Neuron (in vitro differentiated cells): ENCODE measurements at regions not wholly inside any gene's neighbourhood (a gene's known extent, or its start where the extent isn't known, plus 50 kb on each side); places are given as distances from the start of the nearest gene placed in this dataset.

Source experiments
- H2AFZ ChIP-seq: one replicate; pipeline ENCODE4 v1.6.1; 2013; ENCODE audit warnings: low read depth, mild to moderate bottlenecking, inconsistent platforms, low read length, moderate library complexity
- H3K27me3 ChIP-seq: one replicate; pipeline ENCODE4 v1.6.1; 2013; ENCODE audit warnings: low read length; ENCODE audit not compliant: insufficient read depth
- H3K36me3 ChIP-seq: one replicate; pipeline ENCODE4 v1.6.1; 2013; ENCODE audit warnings: low read length; ENCODE audit not compliant: insufficient read depth
- H3K4me1 ChIP-seq: one replicate; pipeline ENCODE4 v1.6.1; 2013; ENCODE audit warnings: low read length; ENCODE audit not compliant: insufficient read depth
- H3K4me3 ChIP-seq: 2 replicates; pipeline ENCODE4 v1.5.1; 2013; ENCODE audit warnings: mild to moderate bottlenecking, low read length, moderate library complexity
- H3K9me3 ChIP-seq: one replicate; pipeline ENCODE4 v1.6.1; 2013; ENCODE audit warnings: low read length

DNA sequence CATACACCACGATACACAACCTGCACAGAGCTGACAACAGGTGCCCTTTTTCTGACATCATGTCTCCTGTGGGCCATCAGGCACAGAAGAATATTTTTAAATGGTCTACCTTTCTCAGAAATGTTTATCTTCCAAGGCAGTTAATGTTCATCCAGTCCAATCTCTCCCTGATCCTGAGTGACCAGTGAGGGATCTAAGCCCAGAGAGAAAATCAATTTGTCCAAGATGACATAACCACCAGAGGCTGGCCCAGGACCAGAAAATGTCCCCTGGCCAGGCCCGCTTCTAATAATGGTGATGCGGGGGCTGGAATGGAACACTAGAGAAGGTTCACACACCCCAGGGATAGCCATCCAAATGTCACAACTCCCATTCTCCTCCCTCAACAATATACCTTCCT lies 357.9 kb upstream of the KIF2A start:
- H3K36me3 ChIP-seq, result no peaks in the 10 kb centered on the region
- no peaks in the 10 kb centered on the region for H3K9me3 ChIP-seq
- no peak overlapping the region for H2AFZ ChIP-seq
- H3K4me1 ChIP-seq, result no peaks in the 10 kb centered on the region
- H3K4me3 ChIP-seq, result no peak overlapping the region
- peaks cover 2% of the 10 kb centered on the region for H3K27me3 ChIP-seq

DNA sequence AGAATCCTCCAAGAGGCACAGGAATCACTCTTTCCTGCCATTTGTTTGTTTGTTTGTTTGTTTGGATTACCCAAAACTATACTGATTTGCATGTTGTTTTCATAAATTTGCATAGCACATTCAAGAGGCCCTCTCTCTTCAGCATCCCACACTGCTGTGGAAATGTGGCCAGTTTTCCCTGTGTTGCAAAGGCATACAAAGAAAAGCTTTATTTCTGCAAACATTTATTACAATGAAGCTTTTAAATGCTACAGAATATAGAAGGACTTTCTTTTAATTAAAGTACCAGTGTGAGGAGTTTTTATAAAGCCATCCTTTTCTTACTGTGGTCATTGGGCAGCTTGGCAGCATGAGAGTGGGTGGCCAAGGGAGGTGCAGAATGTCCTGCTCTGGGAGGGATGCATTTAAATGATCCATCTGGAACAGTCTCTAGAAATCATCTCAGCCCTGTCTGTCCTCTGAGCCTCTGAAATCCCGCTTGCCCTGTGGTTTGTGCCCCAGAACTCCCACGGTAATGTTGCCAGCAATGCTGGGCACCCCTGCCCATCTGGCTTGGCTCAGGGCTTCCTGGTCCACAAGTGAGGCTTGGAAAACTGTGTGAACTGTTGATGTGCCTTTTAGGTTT lies 356.8 kb upstream of the KIF2A start:
- Histone ChIP-seq H2AFZ (no peak overlapping the region), H3K9me3 (no peaks in the 10 kb centered on the region), H3K36me3 (no peaks in the 10 kb centered on the region)

DNA sequence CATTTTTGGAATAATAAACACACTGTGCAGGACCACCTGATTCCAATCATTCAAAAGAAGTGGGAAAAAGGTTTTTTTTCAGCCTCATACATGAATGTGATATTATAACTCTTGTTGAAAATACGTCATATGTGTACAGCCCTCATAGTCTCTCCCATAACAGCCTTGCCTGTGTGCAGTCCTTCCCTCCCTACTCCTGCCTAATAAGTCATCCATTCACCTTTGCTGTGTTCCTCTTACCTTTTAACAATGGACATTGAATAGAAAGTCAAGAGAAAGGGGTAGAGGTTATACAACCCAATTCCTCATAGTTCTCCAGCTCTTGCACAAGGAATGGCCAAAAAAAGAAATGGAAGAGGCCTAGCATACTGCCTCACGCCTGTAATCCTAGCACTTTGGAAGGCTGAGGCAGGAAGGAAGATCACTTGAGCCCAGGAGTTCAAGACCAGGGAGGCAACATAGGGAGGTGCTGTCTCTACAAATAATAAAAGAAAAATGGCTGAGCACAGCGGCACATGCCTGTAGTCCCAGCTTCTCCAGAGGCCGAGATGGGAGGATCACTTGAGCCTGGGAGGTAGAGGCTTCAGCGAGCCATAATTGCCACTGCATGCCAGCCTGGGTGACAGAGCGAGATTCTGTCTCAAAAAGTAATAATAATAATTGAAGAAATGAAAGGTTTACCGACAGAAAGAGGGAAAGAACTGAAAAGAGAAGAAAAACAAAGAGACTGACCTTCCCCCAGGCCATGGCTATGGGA lies 356.1 kb upstream of the KIF2A start:
- Histone ChIP-seq H2AFZ (no peak overlapping the region), H3K4me3 (no peak overlapping the region), H3K36me3 (no peaks in the 10 kb centered on the region), H3K4me1 (no peaks in the 10 kb centered on the region), H3K27me3 (peaks cover 2% of the 10 kb centered on the region), H3K9me3 (no peaks in the 10 kb centered on the region)

More for the DNA sequence above, 356.8 kb upstream of the KIF2A start:
- Histone ChIP-seq H3K27me3 (peaks cover 2% of the 10 kb centered on the region), H3K4me3 (no peak overlapping the region), H3K4me1 (no peaks in the 10 kb centered on the region)

DNA sequence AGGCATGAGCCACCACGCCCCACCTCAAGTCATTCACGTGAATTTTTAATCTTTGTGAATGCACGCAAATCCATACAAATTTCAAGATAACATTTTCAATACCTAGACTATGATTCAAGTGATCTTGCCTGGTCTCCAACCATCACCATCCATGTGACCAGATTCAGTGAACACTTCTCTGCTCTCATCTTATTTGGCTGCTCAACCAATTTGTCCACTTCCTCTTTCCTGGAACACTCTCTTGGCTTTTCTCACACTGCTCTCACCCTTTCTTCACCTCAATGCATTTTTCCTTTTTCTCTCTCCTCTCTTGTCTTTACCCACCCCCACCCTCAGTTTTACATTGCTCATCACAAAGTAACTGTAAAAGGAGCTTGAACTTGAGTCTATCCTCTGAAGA lies 354.7 kb upstream of the KIF2A start:
- Histone ChIP-seq H3K9me3 (no peaks in the 10 kb centered on the region), H3K4me3 (no peak overlapping the region), H3K4me1 (no peaks in the 10 kb centered on the region), H2AFZ (no peak overlapping the region), H3K36me3 (no peaks in the 10 kb centered on the region), H3K27me3 (peaks cover 2% of the 10 kb centered on the region)

DNA sequence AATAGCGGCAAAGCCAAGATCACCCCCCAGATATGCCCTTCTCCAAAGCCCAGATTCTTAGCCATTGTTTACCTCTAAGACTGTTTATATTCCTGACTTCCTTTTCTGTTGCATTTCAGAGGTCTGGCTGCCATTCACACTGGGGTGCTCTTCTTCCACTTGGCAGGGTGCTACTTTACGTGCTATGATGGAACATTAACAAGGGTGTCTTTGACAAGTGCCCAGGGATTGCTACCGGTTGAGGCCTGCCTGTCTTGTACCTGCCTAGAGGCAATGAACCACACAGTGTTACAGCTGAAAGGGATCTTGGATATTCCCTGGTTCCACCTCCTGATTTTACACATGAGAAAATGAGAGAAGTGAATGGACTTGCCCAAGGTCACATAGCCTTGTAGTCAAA lies 352.1 kb upstream of the KIF2A start:
- H3K36me3 ChIP-seq, result no peaks in the 10 kb centered on the region
- H3K27me3 ChIP-seq, result peaks cover 4% of the 10 kb centered on the region
- no peaks in the 10 kb centered on the region for H3K4me1 ChIP-seq
- no peaks in the 10 kb centered on the region for H3K9me3 ChIP-seq
- no peak overlapping the region for H2AFZ ChIP-seq
- H3K4me3 ChIP-seq, result no peak overlapping the region

DNA sequence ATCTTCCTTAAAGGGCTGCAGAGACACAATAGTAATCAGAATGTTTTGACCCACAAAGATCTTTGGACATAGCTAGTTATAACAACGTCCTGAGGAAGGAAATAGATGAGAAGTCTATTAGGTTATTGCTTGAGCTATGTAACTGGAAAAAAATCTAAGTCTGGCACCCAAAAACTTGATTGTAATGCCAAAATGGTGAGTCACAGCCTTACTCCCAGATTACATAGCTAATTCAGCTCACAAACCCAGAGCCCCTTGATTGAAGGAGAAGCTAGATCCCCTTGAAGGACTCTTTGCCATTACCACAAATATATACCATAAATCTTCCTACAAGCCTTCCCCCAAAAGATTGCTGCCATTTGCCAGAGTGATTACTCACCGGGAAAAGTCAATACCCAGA lies 341.8 kb upstream of the KIF2A start:
- H3K4me3 ChIP-seq, result no peak overlapping the region
- no peak overlapping the region for H2AFZ ChIP-seq
- H3K36me3 ChIP-seq, result no peaks in the 10 kb centered on the region
- H3K9me3 ChIP-seq, result no peaks in the 10 kb centered on the region
- peaks cover 3% of the 10 kb centered on the region for H3K27me3 ChIP-seq
- H3K4me1 ChIP-seq, result no peaks in the 10 kb centered on the region

DNA sequence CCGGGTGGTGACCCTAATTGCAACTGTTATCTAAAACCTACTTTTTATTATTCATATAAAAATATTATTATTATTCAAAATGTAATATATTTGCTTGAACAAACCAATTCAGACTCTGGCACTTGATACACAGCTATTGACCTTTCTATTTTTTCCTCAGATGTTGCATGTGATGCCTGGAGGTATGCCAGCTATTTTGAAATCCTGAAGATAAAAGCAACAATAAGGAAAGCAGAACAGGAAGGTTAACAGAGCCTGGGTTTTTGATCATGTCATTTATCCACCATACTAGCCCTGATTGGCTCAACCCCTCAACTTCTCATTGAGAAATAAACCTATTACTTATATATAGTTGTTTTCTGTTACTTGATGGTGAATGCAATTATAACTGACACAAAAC lies 340.9 kb upstream of the KIF2A start:
- Histone ChIP-seq H3K27me3 (peaks cover 3% of the 10 kb centered on the region), H3K4me3 (no peak overlapping the region), H3K9me3 (no peaks in the 10 kb centered on the region), H2AFZ (no peak overlapping the region), H3K36me3 (no peaks in the 10 kb centered on the region), H3K4me1 (no peaks in the 10 kb centered on the region)

DNA sequence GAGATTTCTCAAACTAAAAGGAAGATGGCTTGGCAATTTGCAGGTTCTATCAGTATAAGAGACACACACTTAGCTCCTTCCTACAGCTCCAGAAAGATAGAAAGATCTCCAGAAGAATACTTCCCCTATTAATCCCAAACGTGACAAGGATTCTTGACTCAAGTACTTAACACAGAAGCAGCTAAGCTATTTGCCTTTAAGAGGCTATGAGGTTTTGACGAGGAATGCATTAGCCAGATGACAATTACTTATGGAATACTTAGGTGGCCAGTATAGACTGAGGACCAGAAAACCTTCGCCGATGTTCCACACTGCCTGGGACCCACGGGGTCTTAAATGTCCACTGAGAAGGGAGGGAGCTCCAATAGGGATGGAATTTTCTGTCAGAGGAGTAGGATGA lies 340.5 kb upstream of the KIF2A start:
- H3K36me3 ChIP-seq, result no peaks in the 10 kb centered on the region
- peaks cover 3% of the 10 kb centered on the region for H3K27me3 ChIP-seq
- H3K4me1 ChIP-seq, result no peaks in the 10 kb centered on the region
- no peak overlapping the region for H2AFZ ChIP-seq
- no peak overlapping the region for H3K4me3 ChIP-seq
- no peaks in the 10 kb centered on the region for H3K9me3 ChIP-seq

DNA sequence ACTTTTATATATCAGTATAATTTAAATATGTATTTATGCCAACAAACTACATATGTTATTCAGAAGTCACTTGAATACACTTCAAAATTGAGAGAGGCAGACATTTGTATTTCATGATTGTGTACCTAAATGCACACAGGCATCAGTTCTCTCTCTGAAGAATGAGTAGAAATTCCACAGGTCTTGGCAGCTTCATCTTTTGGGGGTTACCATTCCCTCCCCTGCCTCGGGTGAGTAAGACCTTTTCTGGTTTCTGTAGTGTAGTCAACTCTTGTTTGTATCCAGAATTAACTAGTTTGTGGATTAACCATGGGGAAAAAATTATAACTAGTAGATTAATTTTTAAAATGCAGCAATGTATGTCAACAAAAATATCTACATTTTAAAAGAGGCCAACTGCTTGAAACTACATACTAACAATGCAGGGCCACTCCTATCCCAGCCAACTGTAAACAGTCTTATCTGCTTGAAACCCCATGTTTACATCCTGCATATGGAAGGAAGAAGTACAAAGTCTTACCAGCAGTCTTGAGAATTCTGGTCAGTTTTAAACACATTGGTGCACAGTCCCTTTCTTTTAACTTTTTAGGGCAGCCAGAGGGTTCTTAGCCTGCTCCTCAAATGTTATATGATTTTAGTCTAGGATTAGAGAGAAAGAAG lies 339.6 kb upstream of the KIF2A start:
- H3K4me1 ChIP-seq, result no peaks in the 10 kb centered on the region
- H3K4me3 ChIP-seq, result no peak overlapping the region
- H2AFZ ChIP-seq, result no peak overlapping the region
- H3K27me3 ChIP-seq, result peaks cover 3% of the 10 kb centered on the region
- no peaks in the 10 kb centered on the region for H3K9me3 ChIP-seq
- no peaks in the 10 kb centered on the region for H3K36me3 ChIP-seq

DNA sequence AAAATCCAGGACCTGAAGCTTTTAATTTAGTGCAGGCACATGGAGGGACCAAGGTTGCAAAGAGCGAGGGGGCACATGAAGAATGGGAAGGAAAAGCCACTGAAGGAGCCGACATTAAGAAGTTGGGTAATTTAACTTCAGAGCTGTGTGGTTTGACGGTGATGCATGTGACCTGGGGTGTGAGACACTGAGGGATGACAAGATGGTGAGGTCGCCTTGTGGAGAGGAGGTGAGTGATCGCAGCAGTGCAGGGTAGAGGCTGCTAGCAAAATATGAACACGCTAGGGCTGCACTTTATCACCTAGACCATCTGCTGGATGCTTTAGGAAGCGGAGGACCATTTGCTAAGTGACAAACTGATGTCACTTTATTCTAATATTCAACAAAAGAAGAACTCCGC lies 339.0 kb upstream of the KIF2A start:
- Histone ChIP-seq H3K9me3 (no peaks in the 10 kb centered on the region), H3K4me3 (no peak overlapping the region), H2AFZ (no peak overlapping the region), H3K27me3 (peaks cover 3% of the 10 kb centered on the region), H3K4me1 (no peaks in the 10 kb centered on the region), H3K36me3 (no peaks in the 10 kb centered on the region)

DNA sequence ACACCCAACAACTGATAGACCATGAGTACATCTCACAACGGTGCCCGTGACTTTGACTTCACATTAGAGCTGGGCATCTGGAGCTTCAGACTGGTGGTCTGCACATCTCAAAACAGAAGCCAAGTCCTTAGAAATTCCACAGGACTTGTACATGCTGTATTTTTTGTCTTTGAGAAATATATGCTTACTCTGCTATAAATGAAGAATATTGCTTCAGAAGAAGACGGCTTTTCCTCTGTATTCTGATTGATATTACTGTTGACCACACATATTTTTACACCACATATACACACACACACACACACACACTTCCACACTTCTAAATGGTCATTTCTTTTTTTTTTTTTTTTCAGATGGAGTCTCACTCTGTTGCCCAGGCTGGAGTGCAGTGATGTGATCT lies 338.3 kb upstream of the KIF2A start:
- H2AFZ ChIP-seq, result no peak overlapping the region

DNA sequence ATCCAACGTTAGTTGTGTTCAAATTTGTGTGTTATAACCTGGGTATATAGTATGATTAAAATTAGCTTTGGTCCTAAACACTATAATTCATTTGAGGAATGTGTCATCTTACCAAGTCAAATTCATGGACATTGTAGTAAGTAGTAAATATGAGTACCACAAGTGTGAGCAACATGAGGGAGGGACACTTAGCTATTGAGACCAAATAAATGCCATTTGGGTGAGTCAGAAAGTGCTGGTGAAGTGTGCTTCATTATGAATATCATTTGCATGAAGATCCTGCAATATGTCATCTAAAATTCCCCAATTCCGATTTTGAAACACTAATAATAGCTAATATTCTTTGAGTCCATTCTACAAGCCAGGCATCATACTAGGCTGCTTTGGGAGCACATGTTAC lies 336.7 kb upstream of the KIF2A start:
- Histone ChIP-seq H3K4me1 (no peaks in the 10 kb centered on the region), H3K9me3 (no peaks in the 10 kb centered on the region), H2AFZ (no peak overlapping the region), H3K36me3 (no peaks in the 10 kb centered on the region), H3K4me3 (no peak overlapping the region), H3K27me3 (peaks cover 3% of the 10 kb centered on the region)

More for the DNA sequence above, 338.3 kb upstream of the KIF2A start:
- Histone ChIP-seq H3K27me3 (peaks cover 3% of the 10 kb centered on the region), H3K4me3 (no peak overlapping the region), H3K36me3 (no peaks in the 10 kb centered on the region), H3K4me1 (no peaks in the 10 kb centered on the region), H3K9me3 (no peaks in the 10 kb centered on the region)

DNA sequence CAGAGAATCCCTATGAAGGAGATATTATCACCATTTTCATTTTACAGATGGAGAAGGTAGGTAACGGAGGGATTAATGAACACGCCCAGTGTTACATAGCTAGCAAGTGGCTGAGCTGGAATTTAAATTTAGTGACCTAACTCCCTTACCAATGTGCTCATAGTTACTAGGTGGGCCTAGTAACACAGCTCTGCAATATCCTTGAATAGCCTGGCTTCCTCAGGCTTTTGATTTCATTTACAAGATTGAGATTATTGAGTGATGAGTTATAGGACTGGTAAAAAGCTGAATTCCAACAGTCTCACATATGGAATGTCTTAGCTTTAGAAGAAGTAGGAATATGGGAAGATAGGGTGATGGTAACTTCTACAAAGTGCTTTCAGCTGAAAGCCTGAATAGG lies 336.3 kb upstream of the KIF2A start:
- Histone ChIP-seq H3K27me3 (peaks cover 3% of the 10 kb centered on the region), H3K4me3 (no peak overlapping the region), H3K9me3 (no peaks in the 10 kb centered on the region), H2AFZ (no peak overlapping the region), H3K4me1 (no peaks in the 10 kb centered on the region), H3K36me3 (no peaks in the 10 kb centered on the region)
